ENCODE measurements at regions not wholly inside any gene's neighbourhood (a gene's known extent, or its start where the extent isn't known, plus 50 kb on each side); places are given as distances from the start of the nearest gene placed in this dataset.

- TF ChIP-seq CTCF (IDR thresholded peaks at IDR 0.05) (no peak), ZFX (IDR thresholded peaks at IDR 0.05; ENCODE audit: borderline replicate concordance) (no peak)
Observed at GRCh38 chr5:29990681-29991080, 1202.8 kb upstream of the CDH6 start.
